WTC11 (cell line): ENCODE measurements at regions not wholly inside any gene's neighbourhood (a gene's known extent, or its start where the extent isn't known, plus 50 kb on each side); places are given as distances from the start of the nearest gene placed in this dataset.
"Not testable (repeated sequence)": the region's sequence is repeated elsewhere in the genome, so short reads cannot be mapped to it uniquely, and the experiment has no call there.

ENCODE experiments used
- ATAC-seq: fragments of 200-7000 bp; cut with Tn5 transposase; 2 replicates; pipeline ENCODE4 v1.10.0; 2021; ENCODE audit warnings: mild to moderate bottlenecking, moderate library complexity
- CTCF ChIA-PET: fragments of 300-600 bp; sonication (Branson Sonifier 250); formaldehyde crosslinking; loops from one replicate; lab custom pipeline; 2021; ENCODE audit warnings: antibody characterized with exemption; lab: Charles Lee
- POLR2A ChIA-PET: fragments of 350-600 bp; sonication (Branson Sonifier 250); formaldehyde crosslinking; loops from one replicate; lab custom pipeline; 2021; ENCODE audit warnings: antibody characterized with exemption; lab: Charles Lee
- DNase-seq: peaks from one replicate; pipeline ENCODE4 v3.0.0; 2021; ENCODE audit warnings: low spot score
- H3K27ac Mint-ChIP-seq: 2 replicates; pipeline ENCODE4 v1.8.0; 2021; ENCODE audit warnings: mixed read lengths
- H3K27me3 Mint-ChIP-seq: 2 replicates; pipeline ENCODE4 v1.8.0; 2021; ENCODE audit warnings: low read depth, mild to moderate bottlenecking, moderate library complexity, mixed read lengths
- H3K36me3 Mint-ChIP-seq: 2 replicates; pipeline ENCODE4 v1.8.0; 2021; ENCODE audit warnings: mixed read lengths
- H3K4me1 Mint-ChIP-seq: 2 replicates; pipeline ENCODE4 v1.8.0; 2022; ENCODE audit warnings: mixed read lengths
- H3K4me3 Mint-ChIP-seq: 2 replicates; pipeline ENCODE4 v1.8.0; 2021; ENCODE audit warnings: mild to moderate bottlenecking, moderate library complexity, mixed read lengths
- H3K9me3 Mint-ChIP-seq: 2 replicates; pipeline ENCODE4 v1.8.0; 2021; ENCODE audit warnings: mixed read lengths
- FOXK1 ChIP-seq: sonication (generic); formaldehyde crosslinking; IDR thresholded peaks from 2 replicates; pipeline ENCODE4 v1.8.0; 2022; ENCODE audit warnings: mild to moderate bottlenecking, moderate library complexity, missing genetic modification reagents
- FOXP1 ChIP-seq: sonication (generic); formaldehyde crosslinking; IDR thresholded peaks from 2 replicates; pipeline ENCODE4 v1.8.0; 2022; ENCODE audit warnings: missing genetic modification reagents, mild to moderate bottlenecking, moderate library complexity, borderline replicate concordance
- IRF2 ChIP-seq: sonication (generic); formaldehyde crosslinking; IDR thresholded peaks from 2 replicates; pipeline ENCODE4 v1.8.0; 2022; ENCODE audit warnings: low read depth, missing genetic modification reagents, borderline replicate concordance
- NFE2L1 ChIP-seq: sonication (generic); formaldehyde crosslinking; IDR thresholded peaks from 2 replicates; pipeline ENCODE4 v1.8.1; 2023; ENCODE audit warnings: missing genetic modification reagents
- NFYB ChIP-seq: sonication (generic); formaldehyde crosslinking; conservative IDR thresholded peaks from 2 replicates; pipeline ENCODE4 v1.8.0; 2022; ENCODE audit warnings: low read depth, missing genetic modification reagents
- OVOL2 ChIP-seq: fragments of 250-450 bp; sonication (Bioruptor Pico); IDR thresholded peaks from 2 replicates; pipeline ENCODE4 v1.9.0; 2021; ENCODE audit warnings: mild to moderate bottlenecking, borderline replicate concordance
- PREB ChIP-seq: sonication (generic); formaldehyde crosslinking; IDR thresholded peaks from 2 replicates; pipeline ENCODE4 v1.8.1; 2022; ENCODE audit warnings: mild to moderate bottlenecking, missing genetic modification reagents, moderate library complexity, borderline replicate concordance
- SOX15 ChIP-seq: fragments of 250-450 bp; sonication (Bioruptor Pico); IDR thresholded peaks from 2 replicates; pipeline ENCODE4 v1.9.0; 2021; ENCODE audit warnings: mild to moderate bottlenecking
- TCF7 ChIP-seq: sonication (generic); formaldehyde crosslinking; IDR thresholded peaks from 2 replicates; pipeline ENCODE4 v1.8.0; 2022; ENCODE audit warnings: mild to moderate bottlenecking, low read depth, missing genetic modification reagents, moderate library complexity
- USF2 ChIP-seq: sonication (generic); formaldehyde crosslinking; IDR thresholded peaks from 2 replicates; pipeline ENCODE4 v1.8.1; 2023; ENCODE audit warnings: mild to moderate bottlenecking, missing genetic modification reagents, moderate library complexity
- ZNF232 ChIP-seq: sonication (generic); formaldehyde crosslinking; IDR thresholded peaks from 2 replicates; pipeline ENCODE4 v1.8.0; 2022; ENCODE audit warnings: mild to moderate bottlenecking, missing genetic modification reagents
- ZNF396 ChIP-seq: fragments of 250-450 bp; sonication (Bioruptor Pico); IDR thresholded peaks from 2 replicates; pipeline ENCODE4 v1.8.0; 2021; ENCODE audit warnings: mild to moderate bottlenecking, moderate library complexity, borderline replicate concordance
- TF ChIP-seq, protein P1 (sequence below): sonication (generic); formaldehyde crosslinking; IDR thresholded peaks from 2 replicates; pipeline ENCODE4 v1.8.1; 2022; ENCODE audit warnings: low read depth, mild to moderate bottlenecking, moderate library complexity, missing genetic modification reagents, borderline replicate concordance
- TF ChIP-seq, protein P2 (sequence below): sonication (generic); formaldehyde crosslinking; IDR thresholded peaks from 2 replicates; pipeline ENCODE4 v1.8.0; 2022; ENCODE audit warnings: mild to moderate bottlenecking, missing genetic modification reagents
- TF ChIP-seq, protein P3 (sequence below): sonication (generic); formaldehyde crosslinking; IDR thresholded peaks from 2 replicates; pipeline ENCODE4 v1.8.1; 2023; ENCODE audit warnings: mild to moderate bottlenecking, missing genetic modification reagents

- ATAC-seq, H3K27me3 Mint-ChIP-seq, H3K27ac Mint-ChIP-seq, H3K4me1 Mint-ChIP-seq, DNase-seq, H3K4me3 Mint-ChIP-seq, POLR2A ChIA-PET, CTCF ChIA-PET: not testable (repeated sequence)
- peaks cover 39% of the 10 kb centered on the region for H3K9me3 Mint-ChIP-seq
- H3K36me3 Mint-ChIP-seq: peaks cover 16% of the 10 kb centered on the region
Measured at GRCh38 chr6:66997579-66997978, 1290.6 kb upstream of the EYS start.

GRCh38 chr6:66995669-66996068 is 1288.6 kb upstream of the EYS start:
- H3K27me3 Mint-ChIP-seq: no peaks in the 10 kb centered on the region; the same call in 1 of the 2 replicates
- DNase-seq: no peak
- no peak for ATAC-seq
- no peak overlapping the region for H3K4me3 Mint-ChIP-seq
- POLR2A ChIA-PET: no interaction called here
- H3K36me3 Mint-ChIP-seq: peaks cover 32% of the 10 kb centered on the region
- no peak overlapping the region for H3K27ac Mint-ChIP-seq
- H3K9me3 Mint-ChIP-seq: peaks cover 48% of the 10 kb centered on the region
- no peak for TF ChIP-seq FOXP1 (CRISPR knock-in tag)
- TF ChIP-seq, protein P1, sequence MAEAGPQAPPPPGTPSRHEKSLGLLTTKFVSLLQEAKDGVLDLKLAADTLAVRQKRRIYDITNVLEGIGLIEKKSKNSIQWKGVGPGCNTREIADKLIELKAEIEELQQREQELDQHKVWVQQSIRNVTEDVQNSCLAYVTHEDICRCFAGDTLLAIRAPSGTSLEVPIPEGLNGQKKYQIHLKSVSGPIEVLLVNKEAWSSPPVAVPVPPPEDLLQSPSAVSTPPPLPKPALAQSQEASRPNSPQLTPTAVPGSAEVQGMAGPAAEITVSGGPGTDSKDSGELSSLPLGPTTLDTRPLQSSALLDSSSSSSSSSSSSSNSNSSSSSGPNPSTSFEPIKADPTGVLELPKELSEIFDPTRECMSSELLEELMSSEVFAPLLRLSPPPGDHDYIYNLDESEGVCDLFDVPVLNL (CRISPR knock-in tag): no peak
- TF ChIP-seq SOX15: no peak
- no peak for TF ChIP-seq TCF7 (CRISPR knock-in tag)
- no peak for TF ChIP-seq USF2 (CRISPR knock-in tag)
- no peak for TF ChIP-seq IRF2 (CRISPR knock-in tag)
- no peak for TF ChIP-seq PREB (CRISPR knock-in tag)
- TF ChIP-seq NFE2L1: no peak
- TF ChIP-seq NFYB (CRISPR knock-in tag): no peak
- no peak for TF ChIP-seq ZNF232 (CRISPR knock-in tag)
- TF ChIP-seq, protein P2, sequence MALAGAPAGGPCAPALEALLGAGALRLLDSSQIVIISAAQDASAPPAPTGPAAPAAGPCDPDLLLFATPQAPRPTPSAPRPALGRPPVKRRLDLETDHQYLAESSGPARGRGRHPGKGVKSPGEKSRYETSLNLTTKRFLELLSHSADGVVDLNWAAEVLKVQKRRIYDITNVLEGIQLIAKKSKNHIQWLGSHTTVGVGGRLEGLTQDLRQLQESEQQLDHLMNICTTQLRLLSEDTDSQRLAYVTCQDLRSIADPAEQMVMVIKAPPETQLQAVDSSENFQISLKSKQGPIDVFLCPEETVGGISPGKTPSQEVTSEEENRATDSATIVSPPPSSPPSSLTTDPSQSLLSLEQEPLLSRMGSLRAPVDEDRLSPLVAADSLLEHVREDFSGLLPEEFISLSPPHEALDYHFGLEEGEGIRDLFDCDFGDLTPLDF (CRISPR knock-in tag): no peak
- TF ChIP-seq, protein P3, sequence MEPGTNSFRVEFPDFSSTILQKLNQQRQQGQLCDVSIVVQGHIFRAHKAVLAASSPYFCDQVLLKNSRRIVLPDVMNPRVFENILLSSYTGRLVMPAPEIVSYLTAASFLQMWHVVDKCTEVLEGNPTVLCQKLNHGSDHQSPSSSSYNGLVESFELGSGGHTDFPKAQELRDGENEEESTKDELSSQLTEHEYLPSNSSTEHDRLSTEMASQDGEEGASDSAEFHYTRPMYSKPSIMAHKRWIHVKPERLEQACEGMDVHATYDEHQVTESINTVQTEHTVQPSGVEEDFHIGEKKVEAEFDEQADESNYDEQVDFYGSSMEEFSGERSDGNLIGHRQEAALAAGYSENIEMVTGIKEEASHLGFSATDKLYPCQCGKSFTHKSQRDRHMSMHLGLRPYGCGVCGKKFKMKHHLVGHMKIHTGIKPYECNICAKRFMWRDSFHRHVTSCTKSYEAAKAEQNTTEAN (CRISPR knock-in tag): no peak
- TF ChIP-seq ZNF396 (CRISPR knock-in tag): no peak
- no peak for TF ChIP-seq FOXK1 (CRISPR knock-in tag)
- no peak for TF ChIP-seq OVOL2 (CRISPR knock-in tag)
- H3K4me1 Mint-ChIP-seq: no peaks in the 10 kb centered on the region
- CTCF ChIA-PET: no interaction called here

DNA sequence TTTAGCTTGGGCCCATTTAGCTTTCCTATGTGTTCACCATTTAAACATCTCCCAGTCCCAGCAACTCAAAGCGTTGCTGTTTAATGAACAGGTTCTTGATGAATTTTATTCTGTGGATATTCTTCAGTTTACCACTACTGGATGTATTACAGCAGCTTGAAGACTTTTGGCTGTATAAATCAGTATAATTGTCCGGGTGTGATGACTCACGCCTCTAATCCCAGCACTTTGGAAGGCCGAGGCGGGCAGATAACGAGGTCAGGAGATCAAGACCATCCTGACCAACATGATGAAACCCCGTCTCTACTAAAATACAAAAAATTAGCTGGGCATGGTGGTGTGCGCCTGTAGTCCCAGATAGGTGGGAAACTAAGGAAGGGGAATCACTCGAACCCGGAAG is 1286.7 kb upstream of the EYS start:
- CTCF ChIA-PET, H3K27me3 Mint-ChIP-seq, ATAC-seq, H3K4me3 Mint-ChIP-seq, DNase-seq, POLR2A ChIA-PET, H3K27ac Mint-ChIP-seq, H3K4me1 Mint-ChIP-seq: not testable (repeated sequence)
- Mint-ChIP-seq H3K9me3 (peaks cover 53% of the 10 kb centered on the region), H3K36me3 (peaks cover 32% of the 10 kb centered on the region)
